ENCODE measurements at regions not wholly inside any gene's neighbourhood (a gene's known extent, or its start where the extent isn't known, plus 50 kb on each side); places are given as distances from the start of the nearest gene placed in this dataset.

GRCh38 chr9:88313364-88314220, 74.7 kb upstream of the SPIN1 start:
- BruUV-seq (replicated peaks), result no TSS peak
- ChIA-PET POLR2A (ENCODE audit: unreplicated experiment) (no interaction called here), CTCF (no interaction called here)
- Histone ChIP-seq H3K27me3 (ENCODE audit: low read length) (no peaks in the 10 kb centered on the region), H3K4me3 (ENCODE audit: low read length) (no peak overlapping the region), H3K9me2 (replicated peaks; ENCODE audit: low read length) (no peaks in the 10 kb centered on the region), H3K4me1 (ENCODE audit: insufficient read depth, low read length) (no peaks in the 10 kb centered on the region), H3K9ac (ENCODE audit: low read length) (no peak overlapping the region), H4K20me1 (ENCODE audit: low read length) (no peaks in the 10 kb centered on the region), H3K27ac (ENCODE audit: low read length) (no peak overlapping the region), H3K36me3 (ENCODE audit: low read depth, low read length) (no peaks in the 10 kb centered on the region), H3K9me3 (ENCODE audit: low read length) (no peaks in the 10 kb centered on the region), H3K4me2 (ENCODE audit: low read length) (no peak overlapping the region), H3K79me2 (ENCODE audit: low read length) (no peaks in the 10 kb centered on the region), H2AFZ (ENCODE audit: low read length) (no peak overlapping the region; the same call in 1 of the 2 replicates), H3F3A (ENCODE audit: low read length, unreplicated experiment) (no peaks in the 10 kb centered on the region)
- intact Hi-C loops (cut with micrococcal nuclease), result no loop called here
- TF ChIP-seq EZH2 (IDR thresholded peaks at IDR 0.05; ENCODE audit: low read length, unreplicated experiment), result no peak
- no peak for TF ChIP-seq EZH2phosphoT487 (IDR thresholded peaks at IDR 0.05; ENCODE audit: borderline replicate concordance, low read length)
- no peak for TF ChIP-seq CTCF (conservative IDR thresholded peaks at IDR 0.05; ENCODE audit: low read depth, low read length)
- DNase-seq (no peak), ATAC-seq (no peak)

- H3K4me1 ChIP-seq (ENCODE audit: insufficient read depth, low read length), result no peaks in the 10 kb centered on the region
- DNase-seq (no peak), ATAC-seq (no peak)
- H3K9ac ChIP-seq (ENCODE audit: low read length), result no peak overlapping the region
- no peak overlapping the region for H3K4me2 ChIP-seq (ENCODE audit: low read length)
- H3K79me2 ChIP-seq (ENCODE audit: low read length), result no peaks in the 10 kb centered on the region
- BruUV-seq (replicated peaks), result no TSS peak
- ChIA-PET POLR2A (ENCODE audit: unreplicated experiment) (no interaction called here), CTCF (no interaction called here)
- no peaks in the 10 kb centered on the region for H3K36me3 ChIP-seq (ENCODE audit: low read depth, low read length)
- TF ChIP-seq EZH2 (IDR thresholded peaks at IDR 0.05; ENCODE audit: low read length, unreplicated experiment) (no peak), EZH2phosphoT487 (IDR thresholded peaks at IDR 0.05; ENCODE audit: borderline replicate concordance, low read length) (no peak), CTCF (conservative IDR thresholded peaks at IDR 0.05; ENCODE audit: low read depth, low read length) (no peak)
- no peak overlapping the region for H3K4me3 ChIP-seq (ENCODE audit: low read length)
- H3K9me3 ChIP-seq (ENCODE audit: low read length), result no peaks in the 10 kb centered on the region
- H2AFZ ChIP-seq (ENCODE audit: low read length), result no peak overlapping the region
- no peaks in the 10 kb centered on the region for H3K27me3 ChIP-seq (ENCODE audit: low read length)
- intact Hi-C loops (cut with micrococcal nuclease), result no loop called here
- no peak overlapping the region for H3K27ac ChIP-seq (ENCODE audit: low read length)
- no peaks in the 10 kb centered on the region for H4K20me1 ChIP-seq (ENCODE audit: low read length)
- no peaks in the 10 kb centered on the region for H3F3A ChIP-seq (ENCODE audit: low read length, unreplicated experiment)
- H3K9me2 ChIP-seq (replicated peaks; ENCODE audit: low read length), result no peaks in the 10 kb centered on the region
These were observed 75.6 kb upstream of the SPIN1 start for GRCh38 chr9:88312517-88313103.

GRCh38 chr9:88312045-88312444, 76.2 kb upstream of the SPIN1 start:
- ChIA-PET POLR2A (ENCODE audit: unreplicated experiment) (no interaction called here), CTCF (no interaction called here)
- H3K79me2 ChIP-seq (ENCODE audit: low read length), result no peaks in the 10 kb centered on the region
- no peaks in the 10 kb centered on the region for H3K36me3 ChIP-seq (ENCODE audit: low read depth, low read length)
- no TSS peak for BruUV-seq (replicated peaks)
- H2AFZ ChIP-seq (ENCODE audit: low read length), result no peak overlapping the region
- H3K27ac ChIP-seq (ENCODE audit: low read length), result no peak overlapping the region
- ATAC-seq, result no peak
- no peaks in the 10 kb centered on the region for H3F3A ChIP-seq (ENCODE audit: low read length, unreplicated experiment)
- DNase-seq, result no peak
- no peak overlapping the region for H3K9ac ChIP-seq (ENCODE audit: low read length)
- no peak overlapping the region for H3K4me2 ChIP-seq (ENCODE audit: low read length)
- no peaks in the 10 kb centered on the region for H3K27me3 ChIP-seq (ENCODE audit: low read length)
- TF ChIP-seq CTCF (conservative IDR thresholded peaks at IDR 0.05; ENCODE audit: low read depth, low read length) (no peak), EZH2phosphoT487 (IDR thresholded peaks at IDR 0.05; ENCODE audit: borderline replicate concordance, low read length) (no peak), EZH2 (IDR thresholded peaks at IDR 0.05; ENCODE audit: low read length, unreplicated experiment) (no peak)
- H3K4me3 ChIP-seq (ENCODE audit: low read length), result no peak overlapping the region
- H3K9me2 ChIP-seq (replicated peaks; ENCODE audit: low read length), result no peaks in the 10 kb centered on the region
- intact Hi-C loops (cut with micrococcal nuclease), result no loop called here
- no peaks in the 10 kb centered on the region for H4K20me1 ChIP-seq (ENCODE audit: low read length)
- H3K4me1 ChIP-seq (ENCODE audit: insufficient read depth, low read length), result no peaks in the 10 kb centered on the region
- H3K9me3 ChIP-seq (ENCODE audit: low read length), result no peaks in the 10 kb centered on the region
